ENCODE measurements at regions not wholly inside any gene's neighbourhood (a gene's known extent, or its start where the extent isn't known, plus 50 kb on each side); places are given as distances from the start of the nearest gene placed in this dataset.

GRCh38 chr6:122005661-122006060, 393.8 kb upstream of the HSF2 start (continued):
- TF ChIP-seq REST (IDR thresholded peaks at IDR 0.05; ENCODE audit: low read depth, low read length) (no peak), CEBPZ (IDR thresholded peaks at IDR 0.05; ENCODE audit: low read depth, low read length) (no peak), CHD4 (IDR thresholded peaks at IDR 0.05) (no peak), MEF2A (IDR thresholded peaks at IDR 0.05; ENCODE audit: insufficient read depth, low read depth, low read length) (no peak), USF2 (IDR thresholded peaks at IDR 0.05; ENCODE audit: borderline replicate concordance, low read depth, low read length) (no peak), RFX5 (IDR thresholded peaks at IDR 0.05; ENCODE audit: low read depth, low read length) (no peak), ZZZ3 (IDR thresholded peaks at IDR 0.05; ENCODE audit: control insufficient read depth, insufficient read length, low read depth) (no peak), CHD1 (IDR thresholded peaks at IDR 0.05; ENCODE audit: low read depth, low read length) (no peak)

Data from GM12878 (cell line).